ENCODE measurements at regions not wholly inside any gene's neighbourhood (a gene's known extent, or its start where the extent isn't known, plus 50 kb on each side); places are given as distances from the start of the nearest gene placed in this dataset.

GRCh38 chr19:31516756-31517155 is 167.5 kb upstream of the TSHZ3 start (continued):
- TF ChIP-seq POU6F1 (CRISPR knock-in tag; IDR thresholded peaks at IDR 0.05; ENCODE audit: borderline replicate concordance, low read depth) = no peak
- TF ChIP-seq ARNTL (CRISPR knock-in tag; IDR thresholded peaks at IDR 0.05; ENCODE audit: borderline replicate concordance, low read depth) = no peak

GRCh38 chr19:31517224-31518180 is 168.3 kb upstream of the TSHZ3 start:
- no peak for ATAC-seq
- TF ChIP-seq ESRRG (CRISPR knock-in tag; IDR thresholded peaks at IDR 0.05) = no peak
- TF ChIP-seq PATZ1 (CRISPR knock-in tag; IDR thresholded peaks at IDR 0.05; ENCODE audit: borderline replicate concordance) = no peak
- TF ChIP-seq BACH2 (CRISPR knock-in tag; IDR thresholded peaks at IDR 0.05; ENCODE audit: borderline replicate concordance) = no peak
- TF ChIP-seq RARB (CRISPR knock-in tag; IDR thresholded peaks at IDR 0.05) = no peak
- no peak for TF ChIP-seq CREB5 (CRISPR knock-in tag; IDR thresholded peaks at IDR 0.05; ENCODE audit: low read depth)
- TF ChIP-seq ZNF70 (CRISPR knock-in tag; IDR thresholded peaks at IDR 0.05) = no peak
- no peak for TF ChIP-seq ZNF565 (CRISPR knock-in tag; conservative IDR thresholded peaks at IDR 0.05; ENCODE audit: low read depth)
- no peak for TF ChIP-seq ARNTL (CRISPR knock-in tag; IDR thresholded peaks at IDR 0.05; ENCODE audit: borderline replicate concordance, low read depth)
- no peak for TF ChIP-seq TSHZ2 (CRISPR knock-in tag; IDR thresholded peaks at IDR 0.05)

- ATAC-seq = no peak
- TF ChIP-seq PATZ1 (CRISPR knock-in tag; IDR thresholded peaks at IDR 0.05; ENCODE audit: borderline replicate concordance) = no peak
- no peak for TF ChIP-seq ZNF565 (CRISPR knock-in tag; conservative IDR thresholded peaks at IDR 0.05; ENCODE audit: low read depth)
- no peak for TF ChIP-seq ARNTL (CRISPR knock-in tag; IDR thresholded peaks at IDR 0.05; ENCODE audit: borderline replicate concordance, low read depth)
- no peak for TF ChIP-seq CSRNP3 (CRISPR knock-in tag; IDR thresholded peaks at IDR 0.05)
- no peak for TF ChIP-seq ZC3H10 (CRISPR knock-in tag; IDR thresholded peaks at IDR 0.05)
- no peak for TF ChIP-seq OSR1 (CRISPR knock-in tag; IDR thresholded peaks at IDR 0.05)
- no peak for TF ChIP-seq ZNF8 (CRISPR knock-in tag; IDR thresholded peaks at IDR 0.05)
- no peak for TF ChIP-seq ISL1 (CRISPR knock-in tag; IDR thresholded peaks at IDR 0.05)
- no peak for TF ChIP-seq SNAI2 (CRISPR knock-in tag; IDR thresholded peaks at IDR 0.05)
- TF ChIP-seq PPARA (CRISPR knock-in tag; IDR thresholded peaks at IDR 0.05; ENCODE audit: borderline replicate concordance) = no peak
- TF ChIP-seq ZNF70 (CRISPR knock-in tag; IDR thresholded peaks at IDR 0.05) = no peak
- TF ChIP-seq ESRRG (CRISPR knock-in tag; IDR thresholded peaks at IDR 0.05) = no peak
- no peak for TF ChIP-seq TCF4 (CRISPR knock-in tag; IDR thresholded peaks at IDR 0.05; ENCODE audit: borderline replicate concordance)
- no peak for TF ChIP-seq TOX (CRISPR knock-in tag; IDR thresholded peaks at IDR 0.05; ENCODE audit: borderline replicate concordance)
- no peak for TF ChIP-seq ZFP30 (CRISPR knock-in tag; IDR thresholded peaks at IDR 0.05)
- no peak for TF ChIP-seq TSHZ2 (CRISPR knock-in tag; IDR thresholded peaks at IDR 0.05)
- no peak for TF ChIP-seq ZFP3 (CRISPR knock-in tag; IDR thresholded peaks at IDR 0.05)
These were observed 169.2 kb upstream of the TSHZ3 start for GRCh38 chr19:31518216-31519020.
